ENCODE measurements at regions not wholly inside any gene's neighbourhood (a gene's known extent, or its start where the extent isn't known, plus 50 kb on each side); places are given as distances from the start of the nearest gene placed in this dataset.

GRCh38 chrX:117063224-117063623 is 600.4 kb upstream of the CT83 start:
- Histone ChIP-seq H3K9me3 (ENCODE audit: control insufficient read depth, low read depth, low read length) (no peaks in the 10 kb centered on the region), H3K56ac (ENCODE audit: insufficient read length, low read depth, low read length) (no peak overlapping the region), H2AK5ac (ENCODE audit: insufficient read length, low read length) (no peak overlapping the region), H2AFZ (ENCODE audit: low read length) (no peak overlapping the region), H3K79me2 (ENCODE audit: insufficient read depth, low read length) (no peaks in the 10 kb centered on the region), H3K18ac (ENCODE audit: insufficient read length, low read depth, low read length) (no peak overlapping the region), H3T11ph (ENCODE audit: low read length) (no peak overlapping the region), H3K4me1 (ENCODE audit: insufficient read depth, low read length) (no peaks in the 10 kb centered on the region), H4K91ac (ENCODE audit: insufficient read length, low read depth, low read length) (no peak overlapping the region), H2BK12ac (ENCODE audit: insufficient read length, low read depth, low read length) (no peak overlapping the region), H3K79me1 (ENCODE audit: insufficient read depth, low read depth, low read length, poor library complexity, severe bottlenecking) (no peaks in the 10 kb centered on the region), H2BK5ac (ENCODE audit: insufficient read length, low read length) (no peak overlapping the region), H2BK15ac (ENCODE audit: low read depth, low read length) (no peak overlapping the region), H3K14ac (ENCODE audit: insufficient read depth, low read length) (no peak overlapping the region), H4K8ac (replicated peaks; ENCODE audit: insufficient read length, low read depth, low read length) (no peak overlapping the region), H2BK120ac (ENCODE audit: low read depth, low read length, poor library complexity, severe bottlenecking) (no peak overlapping the region), H2BK20ac (ENCODE audit: low read depth, low read length, poor library complexity, severe bottlenecking) (no peak overlapping the region), H3K27ac (ENCODE audit: insufficient read length, low read depth, low read length) (no peak overlapping the region), H3K4me2 (ENCODE audit: insufficient read depth, insufficient read length, low read length) (no peak overlapping the region), H3K23me2 (ENCODE audit: insufficient read length, low read depth, low read length, poor library complexity, severe bottlenecking) (no peaks in the 10 kb centered on the region), H3K4ac (ENCODE audit: low read depth, low read length) (no peak overlapping the region), H3K9ac (ENCODE audit: extremely low read depth, insufficient read length, low read length) (no peak overlapping the region), H3K27me3 (ENCODE audit: insufficient read depth, low read length) (no peaks in the 10 kb centered on the region), H4K5ac (ENCODE audit: insufficient read length, low read depth, low read length) (no peak overlapping the region), H4K20me1 (ENCODE audit: control insufficient read depth, insufficient read depth, insufficient read length) (no peaks in the 10 kb centered on the region), H3K23ac (ENCODE audit: insufficient read length, low read depth, low read length) (no peak overlapping the region)
- Mint-ChIP-seq H3K27ac (no peak overlapping the region), H3K36me3 (ENCODE audit: insufficient read depth in 1 of 3, low read depth in 3 of 3) (no peaks in the 10 kb centered on the region; a peak in 2 of 7 replicates), H3K4me1 (no peaks in the 10 kb centered on the region), H3K9me3 (peaks cover 5 to 10% of the 10 kb centered on the region in 2 experiments), H3K27me3 (ENCODE audit: low read depth) (no peaks in the 10 kb centered on the region), H3K4me3 (no peak overlapping the region)
- DNase-seq, result no peak
- TF ChIP-seq CTCF (conservative IDR thresholded peaks at IDR 0.05), result no peak
